SJSA1 (cell line): ENCODE measurements at regions not wholly inside any gene's neighbourhood (a gene's known extent, or its start where the extent isn't known, plus 50 kb on each side); places are given as distances from the start of the nearest gene placed in this dataset.

ENCODE experiments used
- DNase-seq, 2 experiments: peaks; one replicate each; pipeline ENCODE4 v3.0.0-alpha.2; 2015 to 2020; ENCODE audit warnings: low spot score in 2 of 2, low read depth in 1 of 2
- H3K27ac ChIP-seq: fragments of 250-450 bp; sonication (Bioruptor Pico); 2 replicates; pipeline ENCODE4 v1.5.1; 2020; ENCODE audit warnings: mild to moderate bottlenecking, moderate library complexity
- H3K27me3 ChIP-seq: fragments of 250-450 bp; sonication (Bioruptor Pico); replicated peaks from 2 replicates; pipeline ENCODE4 v1.5.1; 2020; ENCODE audit warnings: mild to moderate bottlenecking, moderate library complexity
- H3K36me3 ChIP-seq: fragments of 250-450 bp; sonication (Bioruptor Pico); 2 replicates; pipeline ENCODE4 v1.5.1; 2020; ENCODE audit warnings: mild to moderate bottlenecking
- H3K4me1 ChIP-seq: fragments of 250-450 bp; sonication (Bioruptor Pico); replicated peaks from 2 replicates; pipeline ENCODE4 v1.6.1; 2021; ENCODE audit warnings: mild to moderate bottlenecking
- H3K4me3 ChIP-seq: fragments of 250-450 bp; sonication (Bioruptor Pico); 2 replicates; pipeline ENCODE4 v1.5.1; 2020; ENCODE audit warnings: mild to moderate bottlenecking
- H3K9me3 ChIP-seq: fragments of 250-450 bp; sonication (Bioruptor Pico); replicated peaks from 2 replicates; pipeline ENCODE4 v1.5.1; 2020; ENCODE audit warnings: mild to moderate bottlenecking

- Histone ChIP-seq H3K27ac (peak overlapping the region; percentile 98), H3K9me3 (no peaks in the 10 kb centered on the region; the same call in 1 of the 2 replicates), H3K27me3 (no peaks in the 10 kb centered on the region), H3K4me1 (peaks cover 67% of the 10 kb centered on the region), H3K4me3 (no peak overlapping the region), H3K36me3 (no peaks in the 10 kb centered on the region)
- peak; percentile 89 to 93 for DNase-seq
Observed at GRCh38 chr18:11324956-11325882, 175.8 kb upstream of the PIEZO2 start.

- H3K27ac ChIP-seq = peak overlapping the region; percentile 98
- H3K36me3 ChIP-seq = no peaks in the 10 kb centered on the region
- H3K4me1 ChIP-seq = peaks cover 74% of the 10 kb centered on the region
- no peaks in the 10 kb centered on the region; the same call in 1 of the 2 replicates for H3K9me3 ChIP-seq
- H3K27me3 ChIP-seq = no peaks in the 10 kb centered on the region
- DNase-seq = no peak
- H3K4me3 ChIP-seq = no peak overlapping the region
Observed at GRCh38 chr18:11324510-11324909, 175.1 kb upstream of the PIEZO2 start.

- no peaks in the 10 kb centered on the region; the same call in 1 of the 2 replicates for H3K9me3 ChIP-seq
- peaks cover 82% of the 10 kb centered on the region for H3K4me1 ChIP-seq
- no peak overlapping the region for H3K4me3 ChIP-seq
- peak overlapping the region; percentile 98 for H3K27ac ChIP-seq
- no peaks in the 10 kb centered on the region for H3K27me3 ChIP-seq
- H3K36me3 ChIP-seq = no peaks in the 10 kb centered on the region
- peak; percentile 86 for DNase-seq
Observed at GRCh38 chr18:11323359-11323819, 174.0 kb upstream of the PIEZO2 start.

GRCh38 chr18:11322716-11323115, 173.3 kb upstream of the PIEZO2 start:
- Histone ChIP-seq H3K27me3 (no peaks in the 10 kb centered on the region), H3K36me3 (no peaks in the 10 kb centered on the region), H3K4me3 (no peak overlapping the region), H3K9me3 (no peaks in the 10 kb centered on the region; the same call in 1 of the 2 replicates), H3K27ac (peak overlapping the region; percentile 98), H3K4me1 (peaks cover 82% of the 10 kb centered on the region)
- peak in 1 of 2 experiments; percentile 18 for DNase-seq

GRCh38 chr18:11322006-11322405, 172.6 kb upstream of the PIEZO2 start:
- Histone ChIP-seq H3K36me3 (no peaks in the 10 kb centered on the region), H3K4me1 (peaks cover 82% of the 10 kb centered on the region), H3K27ac (peak overlapping the region; percentile 98), H3K9me3 (no peaks in the 10 kb centered on the region; the same call in 1 of the 2 replicates), H3K4me3 (no peak overlapping the region), H3K27me3 (no peaks in the 10 kb centered on the region)
- peak in 1 of 2 experiments; percentile 33 for DNase-seq

GRCh38 chr18:11320986-11321385, 171.6 kb upstream of the PIEZO2 start:
- peak; percentile 74 to 88 for DNase-seq
- H3K4me1 ChIP-seq = peaks cover 73% of the 10 kb centered on the region

GRCh38 chr18:11316546-11316945, 167.2 kb upstream of the PIEZO2 start:
- Histone ChIP-seq H3K9me3 (no peaks in the 10 kb centered on the region), H3K4me1 (peaks cover 28% of the 10 kb centered on the region), H3K36me3 (no peaks in the 10 kb centered on the region), H3K27ac (no peak overlapping the region), H3K4me3 (no peak overlapping the region), H3K27me3 (no peaks in the 10 kb centered on the region)
- no peak for DNase-seq

More at GRCh38 chr18:11320986-11321385, 171.6 kb upstream of the PIEZO2 start:
- Histone ChIP-seq H3K36me3 (no peaks in the 10 kb centered on the region), H3K27me3 (no peaks in the 10 kb centered on the region), H3K27ac (peak overlapping the region; percentile 98), H3K4me3 (no peak overlapping the region), H3K9me3 (no peaks in the 10 kb centered on the region)

- Histone ChIP-seq H3K27ac (no peak overlapping the region), H3K4me3 (no peak overlapping the region), H3K9me3 (no peaks in the 10 kb centered on the region), H3K27me3 (no peaks in the 10 kb centered on the region), H3K4me1 (peaks cover 8% of the 10 kb centered on the region), H3K36me3 (no peaks in the 10 kb centered on the region)
- peak; percentile 40 to 64 for DNase-seq
Observed at GRCh38 chr18:11310476-11311086, 161.2 kb upstream of the PIEZO2 start.

GRCh38 chr18:11309172-11309571, 159.8 kb upstream of the PIEZO2 start:
- Histone ChIP-seq H3K27me3 (no peaks in the 10 kb centered on the region), H3K27ac (no peak overlapping the region), H3K4me1 (peaks cover 8% of the 10 kb centered on the region), H3K9me3 (no peaks in the 10 kb centered on the region), H3K4me3 (no peak overlapping the region), H3K36me3 (no peaks in the 10 kb centered on the region)
- DNase-seq = no peak

GRCh38 chr18:11308499-11308898, 159.1 kb upstream of the PIEZO2 start:
- H3K4me1 ChIP-seq = peaks cover 8% of the 10 kb centered on the region
- no peaks in the 10 kb centered on the region for H3K9me3 ChIP-seq
- no peak overlapping the region for H3K27ac ChIP-seq
- no peak overlapping the region for H3K4me3 ChIP-seq
- H3K27me3 ChIP-seq = no peaks in the 10 kb centered on the region
- H3K36me3 ChIP-seq = no peaks in the 10 kb centered on the region
- peak in 1 of 2 experiments; percentile 24 for DNase-seq

GRCh38 chr18:11307716-11308115, 158.3 kb upstream of the PIEZO2 start:
- peaks cover 8% of the 10 kb centered on the region for H3K4me1 ChIP-seq
- H3K9me3 ChIP-seq = no peaks in the 10 kb centered on the region
- DNase-seq = no peak

GRCh38 chr18:11305507-11305906, 156.1 kb upstream of the PIEZO2 start:
- H3K27me3 ChIP-seq = no peaks in the 10 kb centered on the region
- no peaks in the 10 kb centered on the region for H3K9me3 ChIP-seq
- no peak for DNase-seq
- no peak overlapping the region for H3K27ac ChIP-seq
- no peaks in the 10 kb centered on the region for H3K36me3 ChIP-seq
- no peak overlapping the region for H3K4me3 ChIP-seq
- peaks cover 8% of the 10 kb centered on the region for H3K4me1 ChIP-seq

More at GRCh38 chr18:11307716-11308115, 158.3 kb upstream of the PIEZO2 start:
- no peaks in the 10 kb centered on the region for H3K27me3 ChIP-seq
- H3K36me3 ChIP-seq = no peaks in the 10 kb centered on the region
- no peak overlapping the region for H3K4me3 ChIP-seq
- H3K27ac ChIP-seq = no peak overlapping the region

GRCh38 chr18:11304928-11305327, 155.6 kb upstream of the PIEZO2 start:
- H3K36me3 ChIP-seq = no peaks in the 10 kb centered on the region
- no peak overlapping the region for H3K4me3 ChIP-seq
- H3K4me1 ChIP-seq = peaks cover 8% of the 10 kb centered on the region
- H3K27ac ChIP-seq = no peak overlapping the region
- no peak for DNase-seq
- H3K9me3 ChIP-seq = no peaks in the 10 kb centered on the region
- no peaks in the 10 kb centered on the region for H3K27me3 ChIP-seq

- no peak for DNase-seq
- Histone ChIP-seq H3K4me1 (no peaks in the 10 kb centered on the region), H3K27ac (no peak overlapping the region), H3K36me3 (no peaks in the 10 kb centered on the region), H3K4me3 (no peak overlapping the region), H3K9me3 (no peaks in the 10 kb centered on the region), H3K27me3 (0 out of 2 replicates have a peak, but pooled peaks cover 9% of the 10 kb centered on the region)
Observed at GRCh38 chr18:11296946-11297345, 147.6 kb upstream of the PIEZO2 start.
